ENCODE measurements at regions not wholly inside any gene's neighbourhood (a gene's known extent, or its start where the extent isn't known, plus 50 kb on each side); places are given as distances from the start of the nearest gene placed in this dataset.

DNA sequence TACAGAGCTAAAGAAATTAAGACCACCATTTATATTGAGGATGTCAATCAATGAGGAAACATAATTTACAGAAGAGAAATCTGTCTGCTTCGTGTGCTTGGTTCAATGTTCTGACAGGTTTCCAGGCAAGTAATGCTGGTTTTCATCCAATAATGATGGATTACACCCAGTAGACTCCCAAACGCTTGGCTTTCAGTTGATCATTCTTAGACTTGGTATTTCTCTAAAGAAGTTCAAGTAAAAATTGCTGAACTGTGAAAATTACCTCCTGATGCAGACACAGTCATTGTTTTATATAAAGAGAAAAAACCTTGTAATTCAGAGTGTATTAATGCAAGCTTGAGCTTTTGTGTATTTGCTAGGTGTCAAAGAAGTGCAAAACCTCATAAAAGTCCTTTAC, 85.0 kb downstream of the VCX3A start:
- no peak overlapping the region for H3K27ac ChIP-seq (ENCODE audit: low read length)
- ChIA-PET CTCF (no interaction called here), POLR2A (no interaction called here)
- no peak for ATAC-seq
- no peaks in the 10 kb centered on the region for H3K9me3 ChIP-seq (ENCODE audit: control insufficient read depth, insufficient read depth, low read depth, low read length)
- TF ChIP-seq, protein P1, sequence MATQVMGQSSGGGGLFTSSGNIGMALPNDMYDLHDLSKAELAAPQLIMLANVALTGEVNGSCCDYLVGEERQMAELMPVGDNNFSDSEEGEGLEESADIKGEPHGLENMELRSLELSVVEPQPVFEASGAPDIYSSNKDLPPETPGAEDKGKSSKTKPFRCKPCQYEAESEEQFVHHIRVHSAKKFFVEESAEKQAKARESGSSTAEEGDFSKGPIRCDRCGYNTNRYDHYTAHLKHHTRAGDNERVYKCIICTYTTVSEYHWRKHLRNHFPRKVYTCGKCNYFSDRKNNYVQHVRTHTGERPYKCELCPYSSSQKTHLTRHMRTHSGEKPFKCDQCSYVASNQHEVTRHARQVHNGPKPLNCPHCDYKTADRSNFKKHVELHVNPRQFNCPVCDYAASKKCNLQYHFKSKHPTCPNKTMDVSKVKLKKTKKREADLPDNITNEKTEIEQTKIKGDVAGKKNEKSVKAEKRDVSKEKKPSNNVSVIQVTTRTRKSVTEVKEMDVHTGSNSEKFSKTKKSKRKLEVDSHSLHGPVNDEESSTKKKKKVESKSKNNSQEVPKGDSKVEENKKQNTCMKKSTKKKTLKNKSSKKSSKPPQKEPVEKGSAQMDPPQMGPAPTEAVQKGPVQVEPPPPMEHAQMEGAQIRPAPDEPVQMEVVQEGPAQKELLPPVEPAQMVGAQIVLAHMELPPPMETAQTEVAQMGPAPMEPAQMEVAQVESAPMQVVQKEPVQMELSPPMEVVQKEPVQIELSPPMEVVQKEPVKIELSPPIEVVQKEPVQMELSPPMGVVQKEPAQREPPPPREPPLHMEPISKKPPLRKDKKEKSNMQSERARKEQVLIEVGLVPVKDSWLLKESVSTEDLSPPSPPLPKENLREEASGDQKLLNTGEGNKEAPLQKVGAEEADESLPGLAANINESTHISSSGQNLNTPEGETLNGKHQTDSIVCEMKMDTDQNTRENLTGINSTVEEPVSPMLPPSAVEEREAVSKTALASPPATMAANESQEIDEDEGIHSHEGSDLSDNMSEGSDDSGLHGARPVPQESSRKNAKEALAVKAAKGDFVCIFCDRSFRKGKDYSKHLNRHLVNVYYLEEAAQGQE (IDR thresholded peaks at IDR 0.05; ENCODE audit: insufficient read depth in 1 of 2, low read depth in 2 of 2, low read length in 1 of 2), result no peak
- TF ChIP-seq POLR2AphosphoS5 (IDR thresholded peaks at IDR 0.05; ENCODE audit: low read depth, low read length) (no peak), SIN3A (IDR thresholded peaks at IDR 0.05; ENCODE audit: borderline replicate concordance, insufficient read depth, low read depth, low read length) (no peak), TCF7L2 (IDR thresholded peaks at IDR 0.05; ENCODE audit: low read depth, low read length) (no peak)
- TF ChIP-seq, protein P2, sequence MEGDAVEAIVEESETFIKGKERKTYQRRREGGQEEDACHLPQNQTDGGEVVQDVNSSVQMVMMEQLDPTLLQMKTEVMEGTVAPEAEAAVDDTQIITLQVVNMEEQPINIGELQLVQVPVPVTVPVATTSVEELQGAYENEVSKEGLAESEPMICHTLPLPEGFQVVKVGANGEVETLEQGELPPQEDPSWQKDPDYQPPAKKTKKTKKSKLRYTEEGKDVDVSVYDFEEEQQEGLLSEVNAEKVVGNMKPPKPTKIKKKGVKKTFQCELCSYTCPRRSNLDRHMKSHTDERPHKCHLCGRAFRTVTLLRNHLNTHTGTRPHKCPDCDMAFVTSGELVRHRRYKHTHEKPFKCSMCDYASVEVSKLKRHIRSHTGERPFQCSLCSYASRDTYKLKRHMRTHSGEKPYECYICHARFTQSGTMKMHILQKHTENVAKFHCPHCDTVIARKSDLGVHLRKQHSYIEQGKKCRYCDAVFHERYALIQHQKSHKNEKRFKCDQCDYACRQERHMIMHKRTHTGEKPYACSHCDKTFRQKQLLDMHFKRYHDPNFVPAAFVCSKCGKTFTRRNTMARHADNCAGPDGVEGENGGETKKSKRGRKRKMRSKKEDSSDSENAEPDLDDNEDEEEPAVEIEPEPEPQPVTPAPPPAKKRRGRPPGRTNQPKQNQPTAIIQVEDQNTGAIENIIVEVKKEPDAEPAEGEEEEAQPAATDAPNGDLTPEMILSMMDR (IDR thresholded peaks at IDR 0.05), result no peak
- no peak for DNase-seq (ENCODE audit: low read depth, low spot score)
- H3K36me3 ChIP-seq (ENCODE audit: control insufficient read depth, insufficient read depth, low read length), result no peaks in the 10 kb centered on the region
- in situ Hi-C loops (cut with HindIII; ENCODE audit: low pct_unique_long_range_greater_than_20kb, low sequenced_read_pairs) (no loop called here), intact Hi-C loops (cut with micrococcal nuclease; ENCODE audit: unreplicated experiment) (no loop called here)
- no peak overlapping the region for H3K4me3 ChIP-seq (ENCODE audit: low read depth in 2 of 2, low read length in 2 of 2)
- H3K4me1 ChIP-seq (ENCODE audit: control insufficient read depth, insufficient read depth, low read length), result no peaks in the 10 kb centered on the region
- no TSS peak for BruUV-seq (replicated peaks)
- H3K27me3 ChIP-seq (ENCODE audit: control insufficient read depth, insufficient read depth, low read length), result no peaks in the 10 kb centered on the region

DNA sequence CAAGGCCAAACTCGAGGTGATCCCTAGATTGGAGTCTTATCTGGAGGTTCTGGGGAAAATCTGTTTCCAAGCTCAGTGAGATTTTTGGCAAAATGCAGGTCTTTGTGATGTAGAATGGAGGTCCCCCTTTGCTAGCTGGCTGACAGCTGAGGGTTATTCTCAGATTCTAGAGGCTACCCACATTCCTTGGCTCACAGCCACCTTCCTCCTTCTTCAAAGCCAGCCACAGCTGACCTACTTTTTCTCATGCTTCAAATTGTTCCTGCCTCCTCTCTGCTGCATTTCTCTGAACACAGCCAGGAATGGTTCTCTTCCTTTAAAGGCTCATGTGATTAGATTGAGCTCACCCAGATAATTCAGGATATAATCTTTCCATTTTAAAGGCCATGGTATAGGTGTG, 86.9 kb downstream of the VCX3A start:
- CTCF ChIA-PET, result no interaction called here
- H3K36me3 ChIP-seq (ENCODE audit: control insufficient read depth, insufficient read depth, low read length), result no peaks in the 10 kb centered on the region
- no peaks in the 10 kb centered on the region for H3K9me3 ChIP-seq (ENCODE audit: control insufficient read depth, insufficient read depth, low read depth, low read length)
- POLR2A ChIA-PET, result no interaction called here
- in situ Hi-C loops (cut with HindIII; ENCODE audit: low pct_unique_long_range_greater_than_20kb, low sequenced_read_pairs) (no loop called here), intact Hi-C loops (cut with micrococcal nuclease; ENCODE audit: unreplicated experiment) (no loop called here)
- BruUV-seq (replicated peaks), result no TSS peak
- TF ChIP-seq POLR2AphosphoS5 (IDR thresholded peaks at IDR 0.05; ENCODE audit: low read depth, low read length) (no peak), SIN3A (IDR thresholded peaks at IDR 0.05; ENCODE audit: borderline replicate concordance, insufficient read depth, low read depth, low read length) (no peak), TCF7L2 (IDR thresholded peaks at IDR 0.05; ENCODE audit: low read depth, low read length) (no peak)
- TF ChIP-seq, protein P2 (IDR thresholded peaks at IDR 0.05), result no peak
- TF ChIP-seq, protein P1 (IDR thresholded peaks at IDR 0.05; ENCODE audit: insufficient read depth in 1 of 2, low read depth in 2 of 2, low read length in 1 of 2), result no peak
- H3K27me3 ChIP-seq (ENCODE audit: control insufficient read depth, insufficient read depth, low read length), result no peaks in the 10 kb centered on the region
- H3K4me3 ChIP-seq (ENCODE audit: low read depth in 2 of 2, low read length in 2 of 2), result no peak overlapping the region
- DNase-seq (ENCODE audit: low read depth, low spot score), result no peak
- no peak for ATAC-seq
- H3K27ac ChIP-seq (ENCODE audit: low read length), result no peak overlapping the region
- H3K4me1 ChIP-seq (ENCODE audit: control insufficient read depth, insufficient read depth, low read length), result no peaks in the 10 kb centered on the region
